Activated T-helper 17 cell treated with anti-CD3 and anti-CD28 coated beads, Interleukin-2, amount 50 U/mL, for 72 hours (primary cell): ENCODE measurements at regions not wholly inside any gene's neighbourhood (a gene's known extent, or its start where the extent isn't known, plus 50 kb on each side); places are given as distances from the start of the nearest gene placed in this dataset.

Source experiments
- ATAC-seq: fragments of 150-1000 bp; cut with Tn5 transposase; replicated peaks from 2 replicates; pipeline ENCODE4 v1.10.0; 2021; ENCODE audit warnings: mild to moderate bottlenecking, moderate library complexity
- H3K27ac Mint-ChIP-seq: one replicate; pipeline ENCODE4 v1.8.0; 2022; ENCODE audit warnings: mixed read lengths
- H3K27me3 Mint-ChIP-seq: one replicate; pipeline ENCODE4 v1.8.0; 2022; ENCODE audit warnings: mixed read lengths
- H3K36me3 Mint-ChIP-seq: one replicate; pipeline ENCODE4 v1.8.0; 2022; ENCODE audit warnings: low read depth, mild to moderate bottlenecking, mixed read lengths
- H3K4me1 Mint-ChIP-seq: one replicate; pipeline ENCODE4 v1.8.0; 2022; ENCODE audit warnings: mixed read lengths
- H3K4me3 Mint-ChIP-seq: one replicate; pipeline ENCODE4 v1.8.0; 2022; ENCODE audit warnings: mild to moderate bottlenecking, mixed read lengths
- H3K9me3 Mint-ChIP-seq: one replicate; pipeline ENCODE4 v1.8.0; 2022; ENCODE audit warnings: mixed read lengths

GRCh38 chr2:215712219-215712868 lies 276.5 kb upstream of the FN1 start:
- no peak overlapping the region for H3K27ac Mint-ChIP-seq
- no peaks in the 10 kb centered on the region for H3K36me3 Mint-ChIP-seq
- ATAC-seq: no peak
- H3K4me3 Mint-ChIP-seq: no peak overlapping the region
- peaks cover 9% of the 10 kb centered on the region for H3K27me3 Mint-ChIP-seq
- no peaks in the 10 kb centered on the region for H3K4me1 Mint-ChIP-seq
- H3K9me3 Mint-ChIP-seq: no peaks in the 10 kb centered on the region

GRCh38 chr2:215711471-215712034 lies 275.7 kb upstream of the FN1 start:
- Mint-ChIP-seq H3K27me3 (peaks cover 9% of the 10 kb centered on the region), H3K4me1 (no peaks in the 10 kb centered on the region), H3K27ac (no peak overlapping the region), H3K36me3 (no peaks in the 10 kb centered on the region), H3K4me3 (no peak overlapping the region), H3K9me3 (no peaks in the 10 kb centered on the region)
- no peak for ATAC-seq

- Mint-ChIP-seq H3K9me3 (no peaks in the 10 kb centered on the region), H3K36me3 (no peaks in the 10 kb centered on the region), H3K27me3 (peaks cover 2% of the 10 kb centered on the region), H3K27ac (no peak overlapping the region), H3K4me1 (no peaks in the 10 kb centered on the region), H3K4me3 (no peak overlapping the region)
- no peak for ATAC-seq
Measured at GRCh38 chr2:215707608-215708007, 271.7 kb upstream of the FN1 start.

GRCh38 chr2:215705771-215706361 lies 270.0 kb upstream of the FN1 start:
- Mint-ChIP-seq H3K27ac (no peak overlapping the region), H3K27me3 (no peaks in the 10 kb centered on the region), H3K4me3 (no peak overlapping the region), H3K36me3 (no peaks in the 10 kb centered on the region), H3K9me3 (no peaks in the 10 kb centered on the region), H3K4me1 (no peaks in the 10 kb centered on the region)
- ATAC-seq: no peak

DNA sequence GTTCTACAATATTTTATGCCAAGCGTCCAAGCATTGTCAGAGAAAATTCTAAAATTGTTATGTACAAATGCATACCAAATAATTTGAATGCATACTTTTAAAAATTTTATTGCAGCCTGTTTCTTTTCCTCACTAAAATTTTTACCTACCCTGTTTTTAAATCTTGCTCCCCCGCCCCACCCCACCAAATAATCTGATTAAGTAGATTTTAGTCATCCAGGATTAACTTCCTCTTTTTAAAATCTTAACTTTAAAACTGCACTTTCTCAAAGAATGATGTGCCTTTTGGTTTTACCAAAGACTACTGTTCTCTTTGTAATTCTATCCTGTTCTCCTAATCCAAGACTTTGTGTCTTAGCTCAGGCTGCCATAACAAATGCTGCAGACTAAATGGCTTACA lies 269.4 kb upstream of the FN1 start:
- Mint-ChIP-seq H3K27me3 (no peaks in the 10 kb centered on the region), H3K4me1 (no peaks in the 10 kb centered on the region), H3K36me3 (no peaks in the 10 kb centered on the region), H3K27ac (no peak overlapping the region), H3K9me3 (no peaks in the 10 kb centered on the region), H3K4me3 (no peak overlapping the region)
- no peak for ATAC-seq

DNA sequence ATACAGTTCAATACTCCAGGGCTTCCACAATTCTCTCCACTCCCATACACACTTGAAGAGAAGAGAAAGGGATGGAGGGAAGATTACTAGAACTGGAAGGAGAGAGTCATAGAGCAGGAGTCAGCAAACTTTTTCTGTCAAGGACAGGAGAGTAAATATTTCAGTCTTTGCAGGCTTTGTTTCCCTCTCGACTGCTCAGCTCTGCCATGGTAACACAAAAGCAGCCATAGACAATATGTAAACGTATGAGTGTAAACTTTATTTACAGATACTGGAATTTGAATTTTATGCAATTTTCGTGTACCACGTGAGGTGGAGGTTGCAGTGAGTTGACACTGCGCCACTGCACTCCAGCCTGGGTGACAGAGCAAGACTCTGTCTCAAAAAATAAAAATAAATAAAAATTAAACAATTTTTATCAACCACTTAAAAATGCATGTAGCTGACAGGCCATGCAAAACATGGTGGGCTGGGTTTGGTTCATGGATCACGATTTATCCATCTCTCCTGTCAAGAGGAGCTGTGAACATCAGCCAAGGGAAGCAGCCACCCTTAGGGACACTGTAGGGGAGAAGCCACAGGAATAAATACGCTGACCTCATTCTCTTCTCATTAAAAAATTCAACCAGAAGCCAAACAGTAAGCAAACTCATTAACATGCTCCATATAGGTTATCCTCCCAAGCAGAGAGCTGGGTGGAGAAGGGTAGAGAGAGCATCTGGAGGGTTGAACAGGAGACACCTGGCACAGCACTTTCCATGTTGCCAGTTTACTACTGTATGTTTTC lies 266.4 kb upstream of the FN1 start:
- no peak for ATAC-seq
- H3K4me1 Mint-ChIP-seq: no peaks in the 10 kb centered on the region
- no peaks in the 10 kb centered on the region for H3K27me3 Mint-ChIP-seq
- H3K9me3 Mint-ChIP-seq: no peaks in the 10 kb centered on the region
- no peak overlapping the region for H3K27ac Mint-ChIP-seq
- no peaks in the 10 kb centered on the region for H3K36me3 Mint-ChIP-seq
- H3K4me3 Mint-ChIP-seq: no peak overlapping the region

DNA sequence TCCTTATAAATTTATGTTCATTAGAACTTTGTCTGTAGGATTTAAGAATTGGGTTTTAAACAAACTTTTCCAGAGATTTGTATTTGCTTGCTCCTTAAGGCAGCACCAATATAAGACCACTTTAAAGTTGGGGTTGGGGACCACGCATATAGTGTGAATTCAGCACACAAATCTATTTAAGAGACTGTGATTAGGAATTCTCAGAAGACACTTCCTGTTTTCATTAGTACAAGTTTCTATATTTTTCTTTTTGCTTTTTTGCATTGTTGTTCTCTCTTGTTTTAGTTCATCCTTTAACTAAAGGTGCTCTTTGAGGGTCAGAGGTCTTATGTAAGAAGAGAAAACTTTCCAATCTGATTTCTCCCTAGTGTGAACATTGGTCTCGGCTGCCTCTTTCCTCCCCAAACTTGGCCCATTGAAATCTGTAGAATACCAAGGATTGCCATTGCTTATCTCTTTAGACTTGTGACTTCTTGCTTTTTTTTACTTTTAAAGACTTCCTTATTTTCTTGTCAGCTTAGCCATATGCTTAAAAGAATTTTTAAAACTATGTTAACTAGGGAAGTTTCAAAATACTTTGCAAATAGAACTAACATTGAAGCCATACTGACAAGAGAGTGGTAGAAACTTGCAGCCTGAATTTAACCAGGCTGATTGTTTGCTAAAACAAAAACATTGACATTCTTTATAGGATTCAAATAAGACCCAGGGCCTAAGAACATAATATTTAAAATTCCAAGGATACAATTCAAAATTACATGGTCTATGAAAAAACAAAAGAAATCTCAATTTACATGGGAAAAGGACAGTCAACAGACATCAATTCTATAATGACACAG lies 264.1 kb upstream of the FN1 start:
- Mint-ChIP-seq H3K9me3 (no peaks in the 10 kb centered on the region), H3K4me1 (no peaks in the 10 kb centered on the region), H3K27ac (no peak overlapping the region), H3K4me3 (no peak overlapping the region), H3K27me3 (no peaks in the 10 kb centered on the region), H3K36me3 (no peaks in the 10 kb centered on the region)
- ATAC-seq: no peak

GRCh38 chr2:215699018-215699417 lies 263.1 kb upstream of the FN1 start:
- Mint-ChIP-seq H3K9me3 (no peaks in the 10 kb centered on the region), H3K4me3 (no peak overlapping the region), H3K36me3 (no peaks in the 10 kb centered on the region), H3K4me1 (no peaks in the 10 kb centered on the region), H3K27me3 (no peaks in the 10 kb centered on the region), H3K27ac (no peak overlapping the region)
- no peak for ATAC-seq

DNA sequence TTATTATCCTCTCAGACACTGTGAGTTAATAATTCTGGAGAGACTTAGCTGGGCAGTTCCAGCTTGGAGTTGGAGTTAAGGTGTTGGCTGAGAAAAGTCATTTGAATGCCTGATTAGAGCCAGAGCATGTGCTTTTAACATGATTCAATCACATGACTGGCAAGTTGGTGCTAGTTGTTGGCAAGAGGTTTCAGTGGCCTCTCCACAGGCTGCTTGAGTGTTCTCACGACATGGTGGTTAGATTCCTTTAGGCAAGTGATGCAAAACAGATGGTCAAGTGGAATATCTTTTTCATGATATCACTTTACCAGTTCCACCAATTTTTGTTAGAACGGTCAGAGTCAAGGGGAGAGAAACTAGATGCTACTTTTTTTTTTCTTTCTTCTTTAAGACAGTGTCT lies 262.7 kb upstream of the FN1 start:
- Mint-ChIP-seq H3K4me3 (no peak overlapping the region), H3K27me3 (no peaks in the 10 kb centered on the region), H3K27ac (no peak overlapping the region), H3K9me3 (no peaks in the 10 kb centered on the region), H3K4me1 (no peaks in the 10 kb centered on the region), H3K36me3 (no peaks in the 10 kb centered on the region)
- no peak for ATAC-seq

GRCh38 chr2:215697496-215697895 lies 261.6 kb upstream of the FN1 start:
- Mint-ChIP-seq H3K36me3 (no peaks in the 10 kb centered on the region), H3K27me3 (no peaks in the 10 kb centered on the region), H3K9me3 (no peaks in the 10 kb centered on the region), H3K27ac (no peak overlapping the region), H3K4me1 (no peaks in the 10 kb centered on the region), H3K4me3 (no peak overlapping the region)
- no peak for ATAC-seq

DNA sequence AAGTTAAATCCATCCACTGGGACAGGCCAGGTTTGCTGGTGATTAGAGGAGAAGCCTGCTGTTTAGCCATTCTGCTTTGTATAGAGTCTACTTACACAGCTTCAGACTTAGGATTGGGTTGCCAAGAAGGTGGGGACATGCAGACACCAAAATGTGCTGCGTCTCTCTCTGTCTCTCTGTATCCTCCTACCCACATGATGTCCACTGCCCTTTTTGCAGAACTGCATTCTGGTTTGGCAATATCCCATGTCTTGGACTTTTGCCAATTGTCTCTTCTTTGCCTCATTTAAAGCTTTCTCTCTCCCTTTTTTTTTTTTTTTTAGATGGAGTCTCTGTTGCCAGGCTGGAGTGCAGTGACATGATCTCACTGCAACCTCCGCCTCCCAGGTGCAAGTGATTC lies 261.1 kb upstream of the FN1 start:
- Mint-ChIP-seq H3K4me1 (no peaks in the 10 kb centered on the region), H3K27ac (no peak overlapping the region), H3K27me3 (no peaks in the 10 kb centered on the region), H3K36me3 (no peaks in the 10 kb centered on the region), H3K9me3 (no peaks in the 10 kb centered on the region), H3K4me3 (no peak overlapping the region)
- ATAC-seq: no peak

GRCh38 chr2:215695861-215696260 lies 260.0 kb upstream of the FN1 start:
- ATAC-seq: no peak
- H3K27me3 Mint-ChIP-seq: peaks cover 3% of the 10 kb centered on the region
- H3K27ac Mint-ChIP-seq: no peak overlapping the region
- H3K4me1 Mint-ChIP-seq: no peaks in the 10 kb centered on the region
- H3K36me3 Mint-ChIP-seq: no peaks in the 10 kb centered on the region
- H3K4me3 Mint-ChIP-seq: no peak overlapping the region
- no peaks in the 10 kb centered on the region for H3K9me3 Mint-ChIP-seq

DNA sequence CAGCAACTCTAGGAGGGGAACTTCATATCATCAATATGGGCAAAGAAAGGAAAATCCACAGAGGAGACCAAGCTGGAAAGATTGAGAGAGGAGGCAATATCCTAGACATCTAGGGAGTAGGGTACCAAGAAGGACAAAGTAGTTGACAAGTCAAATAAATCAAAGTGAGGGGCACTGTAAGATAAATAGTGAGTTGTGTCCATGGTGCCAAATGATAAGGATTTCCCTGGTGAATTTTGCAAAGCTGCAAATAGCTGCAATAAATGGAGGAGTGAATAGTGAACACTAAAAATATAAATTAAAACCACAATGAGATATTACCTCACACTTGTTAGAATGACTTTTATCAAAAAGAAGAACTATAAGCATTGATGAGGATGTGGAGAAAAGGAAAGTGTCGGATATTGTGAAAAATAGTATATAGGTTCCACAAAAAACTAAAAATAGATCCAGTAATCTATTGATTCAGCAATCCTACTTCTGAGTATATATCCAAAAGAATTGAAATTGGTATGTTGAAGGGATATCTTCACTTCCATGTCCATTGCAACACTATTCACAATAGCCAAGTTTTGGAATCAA lies 258.2 kb upstream of the FN1 start:
- no peaks in the 10 kb centered on the region for H3K4me1 Mint-ChIP-seq
- H3K4me3 Mint-ChIP-seq: no peak overlapping the region
- H3K9me3 Mint-ChIP-seq: no peaks in the 10 kb centered on the region
- peaks cover 3% of the 10 kb centered on the region for H3K27me3 Mint-ChIP-seq
- H3K27ac Mint-ChIP-seq: no peak overlapping the region
- ATAC-seq: no peak
- H3K36me3 Mint-ChIP-seq: no peaks in the 10 kb centered on the region
